ENCODE measurements at regions not wholly inside any gene's neighbourhood (a gene's known extent, or its start where the extent isn't known, plus 50 kb on each side); places are given as distances from the start of the nearest gene placed in this dataset.

DNA sequence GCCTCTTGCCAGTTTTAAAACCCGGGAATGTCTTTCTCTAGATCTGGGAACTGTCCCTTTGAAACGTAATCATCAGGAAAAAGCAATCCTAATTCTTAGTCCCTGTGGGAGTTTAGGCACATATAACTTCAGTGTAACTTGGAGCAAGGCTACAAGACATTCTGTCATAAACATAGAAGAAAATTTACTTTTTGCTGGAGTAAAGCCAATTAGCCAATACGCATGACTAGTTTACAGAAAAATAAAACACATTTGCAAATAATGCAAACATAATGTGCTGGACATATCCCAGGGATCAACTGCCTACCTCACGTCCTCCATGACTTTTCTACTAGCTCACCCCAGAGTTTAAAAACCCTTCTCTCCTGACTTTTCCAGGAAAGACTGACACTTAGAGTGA is 970.6 kb downstream of the MRPL39 start (continued):
- TF ChIP-seq, protein P1, sequence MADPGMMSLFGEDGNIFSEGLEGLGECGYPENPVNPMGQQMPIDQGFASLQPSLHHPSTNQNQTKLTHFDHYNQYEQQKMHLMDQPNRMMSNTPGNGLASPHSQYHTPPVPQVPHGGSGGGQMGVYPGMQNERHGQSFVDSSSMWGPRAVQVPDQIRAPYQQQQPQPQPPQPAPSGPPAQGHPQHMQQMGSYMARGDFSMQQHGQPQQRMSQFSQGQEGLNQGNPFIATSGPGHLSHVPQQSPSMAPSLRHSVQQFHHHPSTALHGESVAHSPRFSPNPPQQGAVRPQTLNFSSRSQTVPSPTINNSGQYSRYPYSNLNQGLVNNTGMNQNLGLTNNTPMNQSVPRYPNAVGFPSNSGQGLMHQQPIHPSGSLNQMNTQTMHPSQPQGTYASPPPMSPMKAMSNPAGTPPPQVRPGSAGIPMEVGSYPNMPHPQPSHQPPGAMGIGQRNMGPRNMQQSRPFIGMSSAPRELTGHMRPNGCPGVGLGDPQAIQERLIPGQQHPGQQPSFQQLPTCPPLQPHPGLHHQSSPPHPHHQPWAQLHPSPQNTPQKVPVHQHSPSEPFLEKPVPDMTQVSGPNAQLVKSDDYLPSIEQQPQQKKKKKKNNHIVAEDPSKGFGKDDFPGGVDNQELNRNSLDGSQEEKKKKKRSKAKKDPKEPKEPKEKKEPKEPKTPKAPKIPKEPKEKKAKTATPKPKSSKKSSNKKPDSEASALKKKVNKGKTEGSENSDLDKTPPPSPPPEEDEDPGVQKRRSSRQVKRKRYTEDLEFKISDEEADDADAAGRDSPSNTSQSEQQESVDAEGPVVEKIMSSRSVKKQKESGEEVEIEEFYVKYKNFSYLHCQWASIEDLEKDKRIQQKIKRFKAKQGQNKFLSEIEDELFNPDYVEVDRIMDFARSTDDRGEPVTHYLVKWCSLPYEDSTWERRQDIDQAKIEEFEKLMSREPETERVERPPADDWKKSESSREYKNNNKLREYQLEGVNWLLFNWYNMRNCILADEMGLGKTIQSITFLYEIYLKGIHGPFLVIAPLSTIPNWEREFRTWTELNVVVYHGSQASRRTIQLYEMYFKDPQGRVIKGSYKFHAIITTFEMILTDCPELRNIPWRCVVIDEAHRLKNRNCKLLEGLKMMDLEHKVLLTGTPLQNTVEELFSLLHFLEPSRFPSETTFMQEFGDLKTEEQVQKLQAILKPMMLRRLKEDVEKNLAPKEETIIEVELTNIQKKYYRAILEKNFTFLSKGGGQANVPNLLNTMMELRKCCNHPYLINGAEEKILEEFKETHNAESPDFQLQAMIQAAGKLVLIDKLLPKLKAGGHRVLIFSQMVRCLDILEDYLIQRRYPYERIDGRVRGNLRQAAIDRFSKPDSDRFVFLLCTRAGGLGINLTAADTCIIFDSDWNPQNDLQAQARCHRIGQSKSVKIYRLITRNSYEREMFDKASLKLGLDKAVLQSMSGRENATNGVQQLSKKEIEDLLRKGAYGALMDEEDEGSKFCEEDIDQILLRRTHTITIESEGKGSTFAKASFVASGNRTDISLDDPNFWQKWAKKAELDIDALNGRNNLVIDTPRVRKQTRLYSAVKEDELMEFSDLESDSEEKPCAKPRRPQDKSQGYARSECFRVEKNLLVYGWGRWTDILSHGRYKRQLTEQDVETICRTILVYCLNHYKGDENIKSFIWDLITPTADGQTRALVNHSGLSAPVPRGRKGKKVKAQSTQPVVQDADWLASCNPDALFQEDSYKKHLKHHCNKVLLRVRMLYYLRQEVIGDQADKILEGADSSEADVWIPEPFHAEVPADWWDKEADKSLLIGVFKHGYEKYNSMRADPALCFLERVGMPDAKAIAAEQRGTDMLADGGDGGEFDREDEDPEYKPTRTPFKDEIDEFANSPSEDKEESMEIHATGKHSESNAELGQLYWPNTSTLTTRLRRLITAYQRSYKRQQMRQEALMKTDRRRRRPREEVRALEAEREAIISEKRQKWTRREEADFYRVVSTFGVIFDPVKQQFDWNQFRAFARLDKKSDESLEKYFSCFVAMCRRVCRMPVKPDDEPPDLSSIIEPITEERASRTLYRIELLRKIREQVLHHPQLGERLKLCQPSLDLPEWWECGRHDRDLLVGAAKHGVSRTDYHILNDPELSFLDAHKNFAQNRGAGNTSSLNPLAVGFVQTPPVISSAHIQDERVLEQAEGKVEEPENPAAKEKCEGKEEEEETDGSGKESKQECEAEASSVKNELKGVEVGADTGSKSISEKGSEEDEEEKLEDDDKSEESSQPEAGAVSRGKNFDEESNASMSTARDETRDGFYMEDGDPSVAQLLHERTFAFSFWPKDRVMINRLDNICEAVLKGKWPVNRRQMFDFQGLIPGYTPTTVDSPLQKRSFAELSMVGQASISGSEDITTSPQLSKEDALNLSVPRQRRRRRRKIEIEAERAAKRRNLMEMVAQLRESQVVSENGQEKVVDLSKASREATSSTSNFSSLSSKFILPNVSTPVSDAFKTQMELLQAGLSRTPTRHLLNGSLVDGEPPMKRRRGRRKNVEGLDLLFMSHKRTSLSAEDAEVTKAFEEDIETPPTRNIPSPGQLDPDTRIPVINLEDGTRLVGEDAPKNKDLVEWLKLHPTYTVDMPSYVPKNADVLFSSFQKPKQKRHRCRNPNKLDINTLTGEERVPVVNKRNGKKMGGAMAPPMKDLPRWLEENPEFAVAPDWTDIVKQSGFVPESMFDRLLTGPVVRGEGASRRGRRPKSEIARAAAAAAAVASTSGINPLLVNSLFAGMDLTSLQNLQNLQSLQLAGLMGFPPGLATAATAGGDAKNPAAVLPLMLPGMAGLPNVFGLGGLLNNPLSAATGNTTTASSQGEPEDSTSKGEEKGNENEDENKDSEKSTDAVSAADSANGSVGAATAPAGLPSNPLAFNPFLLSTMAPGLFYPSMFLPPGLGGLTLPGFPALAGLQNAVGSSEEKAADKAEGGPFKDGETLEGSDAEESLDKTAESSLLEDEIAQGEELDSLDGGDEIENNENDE (IDR thresholded peaks at IDR 0.05; ENCODE audit: insufficient replicate concordance, low read length) = no peak
